Epithelial cell of esophagus (primary cell): ENCODE measurements at regions not wholly inside any gene's neighbourhood (a gene's known extent, or its start where the extent isn't known, plus 50 kb on each side); places are given as distances from the start of the nearest gene placed in this dataset.
A peak's percentile ranks its signal among the peaks of the same experiment; 100 is the strongest.

Source experiments
- DNase-seq: peaks from one replicate; pipeline ENCODE4 v3.0.0; 2010; ENCODE audit warnings: low read depth
- H3K4me3 ChIP-seq: 2 replicates; pipeline ENCODE4 v1.5.1; 2011; ENCODE audit warnings: mild to moderate bottlenecking, low read length, control low read depth
- CTCF ChIP-seq: IDR thresholded peaks from 2 replicates; pipeline ENCODE4 v1.5.1; 2011; ENCODE audit warnings: low read depth, mild to moderate bottlenecking, low read length, control low read depth, inconsistent platforms; ENCODE audit not compliant: insufficient read depth; ENCODE audit errors: missing control alignments

DNA sequence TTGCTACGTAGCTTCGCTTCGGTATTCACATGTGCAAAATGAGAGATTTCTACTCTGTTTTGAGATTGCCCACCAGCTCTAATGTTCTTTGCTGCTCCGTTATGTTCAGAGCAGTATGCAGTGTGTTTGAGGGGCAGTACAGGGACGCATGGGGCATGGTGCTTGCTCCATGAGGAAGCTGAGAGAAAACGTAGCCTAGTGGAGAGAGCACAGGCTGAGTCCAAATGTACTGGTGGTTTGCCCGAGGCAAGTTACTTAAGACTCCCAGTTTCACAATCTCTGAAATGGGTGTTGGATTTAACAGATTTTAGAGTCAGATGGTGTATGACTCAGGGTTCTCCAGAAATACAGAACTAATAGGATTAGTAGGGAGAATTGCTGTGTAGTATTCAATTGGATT is 310.5 kb downstream of the ETNK1 start:
- DNase-seq: peak; percentile 37
- no peak for TF ChIP-seq CTCF
- H3K4me3 ChIP-seq: no peak overlapping the region

DNA sequence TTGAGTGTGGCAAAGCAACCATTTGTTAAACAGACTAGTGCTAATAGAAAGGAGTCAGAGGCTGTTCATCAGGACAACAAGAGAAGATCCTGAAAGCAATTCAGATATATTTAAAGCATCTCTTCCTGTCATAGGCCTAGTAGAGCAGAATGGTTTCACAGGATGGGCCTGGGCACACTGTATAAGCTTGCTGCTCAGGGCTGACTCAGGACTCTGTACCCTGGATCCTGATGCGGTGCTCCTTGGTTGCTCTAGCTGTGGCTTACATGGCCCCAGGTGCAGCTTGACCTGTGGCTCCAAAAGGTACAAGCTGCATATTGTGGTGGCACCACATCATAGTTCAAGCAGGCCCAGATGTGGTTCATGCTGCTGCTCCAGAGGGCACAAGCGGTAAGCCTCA is 313.4 kb downstream of the ETNK1 start:
- TF ChIP-seq CTCF: no peak
- no peak overlapping the region for H3K4me3 ChIP-seq
- DNase-seq: no peak

DNA sequence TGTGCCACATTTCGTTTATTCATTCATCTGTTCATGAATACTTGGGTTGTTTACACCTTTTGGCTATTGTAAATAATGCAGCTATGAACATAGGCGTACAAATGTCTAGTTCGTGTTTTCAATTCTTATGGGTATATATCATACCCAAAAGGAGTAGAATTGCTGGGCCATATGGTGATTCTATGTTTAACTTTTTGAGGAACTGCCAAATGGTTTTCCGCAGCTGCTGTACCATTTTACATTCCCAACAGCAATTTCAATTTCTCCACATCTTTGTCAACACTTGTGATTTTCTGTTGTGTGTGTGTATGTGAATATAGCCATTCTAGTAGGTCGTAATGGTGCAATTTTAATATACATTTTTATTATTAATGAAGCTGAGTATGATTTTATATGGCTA is 326.2 kb downstream of the ETNK1 start:
- TF ChIP-seq CTCF: no peak
- DNase-seq: no peak
- no peak overlapping the region for H3K4me3 ChIP-seq

GRCh38 chr12:22956690-22957089 is 331.7 kb downstream of the ETNK1 start:
- TF ChIP-seq CTCF: no peak
- DNase-seq: no peak
- no peak overlapping the region for H3K4me3 ChIP-seq

GRCh38 chr12:22967171-22967570 is 342.2 kb downstream of the ETNK1 start:
- no peak for TF ChIP-seq CTCF
- DNase-seq: no peak
- H3K4me3 ChIP-seq: no peak overlapping the region

DNA sequence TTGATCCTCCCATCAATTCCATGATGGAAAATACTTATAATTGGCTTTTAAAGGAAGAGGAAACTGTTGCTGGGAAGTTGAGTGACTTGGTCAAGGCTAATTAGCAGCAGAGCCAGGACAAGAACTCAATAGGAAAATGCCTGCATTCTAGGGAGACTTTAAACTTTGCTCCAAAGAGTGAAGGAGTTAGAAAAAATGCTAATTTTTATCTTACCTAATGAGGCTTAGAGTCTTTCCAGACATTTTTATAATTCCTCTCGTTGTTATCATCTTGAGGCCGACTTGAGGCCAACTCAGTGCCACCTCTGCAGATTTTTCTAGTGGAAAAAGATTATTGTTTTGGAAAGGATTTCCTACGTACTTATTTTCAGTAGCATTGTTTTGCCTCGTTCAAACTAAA is 344.6 kb downstream of the ETNK1 start:
- no peak for TF ChIP-seq CTCF
- DNase-seq: no peak
- no peak overlapping the region for H3K4me3 ChIP-seq

GRCh38 chr12:22971247-22971646 is 346.3 kb downstream of the ETNK1 start:
- no peak overlapping the region for H3K4me3 ChIP-seq
- DNase-seq: no peak
- TF ChIP-seq CTCF: no peak
